Neural cell (in vitro differentiated cells): ENCODE measurements at regions not wholly inside any gene's neighbourhood (a gene's known extent, or its start where the extent isn't known, plus 50 kb on each side); places are given as distances from the start of the nearest gene placed in this dataset.

Experiments
- H2AFZ ChIP-seq: fragments of 200-600, 300-800 bp; sonication (generic), shearing (Covaris generic); 2 replicates; pipeline ENCODE4 v1.6.0; 2014; ENCODE audit warnings: low read depth, mild to moderate bottlenecking, antibody characterized with exemption, low read length, moderate library complexity
- H3F3A ChIP-seq: fragments of 200-600 bp; shearing (Covaris generic); 2 replicates; pipeline ENCODE4 v1.6.1; 2016; ENCODE audit warnings: mild to moderate bottlenecking, moderate library complexity, mixed read lengths, antibody characterized with exemption, low read length; ENCODE audit not compliant: insufficient read depth, poor library complexity, severe bottlenecking
- H3K27ac ChIP-seq: fragments of 200-600, 300-800 bp; sonication (generic), shearing (Covaris generic); 2 replicates; pipeline ENCODE4 v1.5.1; 2014; ENCODE audit warnings: mild to moderate bottlenecking, low read length, moderate library complexity
- H3K27me3 ChIP-seq: fragments of 300-800, 200-600 bp; sonication (generic), shearing (Covaris generic); 2 replicates; pipeline ENCODE4 v1.6.0; 2014; ENCODE audit warnings: mild to moderate bottlenecking, low read depth, low read length, moderate library complexity; ENCODE audit not compliant: insufficient read depth
- H3K36me3 ChIP-seq: fragments of 300-800, 200-600 bp; sonication (generic), shearing (Covaris generic); 2 replicates; pipeline ENCODE4 v1.5.1; 2014; ENCODE audit warnings: mild to moderate bottlenecking, antibody characterized with exemption, low read length, moderate library complexity; ENCODE audit not compliant: insufficient read depth
- H3K4me2 ChIP-seq: fragments of 300-800, 200-600 bp; sonication (generic), shearing (Covaris generic); 2 replicates; pipeline ENCODE4 v1.6.0; 2014; ENCODE audit warnings: mild to moderate bottlenecking, low read length
- H3K4me3 ChIP-seq: fragments of 300-800, 200-600 bp; sonication (generic), shearing (Covaris generic); 2 replicates; pipeline ENCODE4 v1.5.1; 2014; ENCODE audit warnings: mild to moderate bottlenecking, low read length, moderate library complexity
- H3K79me2 ChIP-seq: fragments of 200-600 bp; shearing (Covaris generic); replicated peaks from 2 replicates; pipeline ENCODE4 v1.6.0; 2014; ENCODE audit warnings: mild to moderate bottlenecking, low read length, moderate library complexity; ENCODE audit not compliant: insufficient read depth
- H3K9ac ChIP-seq: fragments of 300-800, 200-600 bp; sonication (generic), shearing (Covaris generic); 2 replicates; pipeline ENCODE4 v1.6.1; 2016; ENCODE audit warnings: mild to moderate bottlenecking, low read length, mixed read lengths
- H3K9me2 ChIP-seq: fragments of 200-600 bp; shearing (Covaris generic); 2 replicates; pipeline ENCODE4 v1.6.1; 2016; ENCODE audit warnings: mild to moderate bottlenecking, low read length, mixed read lengths; ENCODE audit not compliant: insufficient read depth
- H3K9me3 ChIP-seq: fragments of 200-600, 300-800 bp; sonication (generic), shearing (Covaris generic); 2 replicates; pipeline ENCODE4 v1.6.1; 2016; ENCODE audit warnings: mild to moderate bottlenecking, mixed run types, low read length, moderate library complexity, mixed read lengths
- H4K20me1 ChIP-seq: fragments of 200-600 bp; shearing (Covaris generic); 2 replicates; pipeline ENCODE4 v1.6.1; 2016; ENCODE audit warnings: mild to moderate bottlenecking, mixed run types; ENCODE audit not compliant: insufficient read depth
- CTCF ChIP-seq: fragments of 450-650 bp; IDR thresholded peaks from 2 replicates; pipeline ENCODE4 v1.5.1; 2014; ENCODE audit warnings: antibody characterized with exemption, mild to moderate bottlenecking, moderate library complexity; ENCODE audit not compliant: poor library complexity, severe bottlenecking
- EP300 ChIP-seq: fragments of 450-650 bp; conservative IDR thresholded peaks from 2 replicates; pipeline ENCODE4 v1.6.1; 2014; ENCODE audit warnings: antibody characterized with exemption, mild to moderate bottlenecking, moderate library complexity; ENCODE audit not compliant: poor library complexity, severe bottlenecking
- EZH2 ChIP-seq: fragments of 200-600, 300-800 bp; shearing (Covaris generic), sonication (generic); IDR thresholded peaks from 2 replicates; pipeline ENCODE4 v1.6.1; 2014; ENCODE audit warnings: antibody characterized with exemption, low read length, borderline replicate concordance, mild to moderate bottlenecking; ENCODE audit not compliant: insufficient read depth, poor library complexity, severe bottlenecking
- MXI1 ChIP-seq: fragments of 450-650 bp; conservative IDR thresholded peaks from 2 replicates; pipeline ENCODE4 v1.6.1; 2014; ENCODE audit warnings: antibody characterized with exemption, mild to moderate bottlenecking; ENCODE audit not compliant: poor library complexity, severe bottlenecking
- POLR2AphosphoS5 ChIP-seq: IDR thresholded peaks from 2 replicates; pipeline ENCODE4 v1.6.1; 2012
- RAD21 ChIP-seq: fragments of 450-650 bp; conservative IDR thresholded peaks from 2 replicates; pipeline ENCODE4 v1.6.1; 2014; ENCODE audit warnings: antibody characterized with exemption, mild to moderate bottlenecking, moderate library complexity
- REST ChIP-seq: IDR thresholded peaks from 2 replicates; pipeline ENCODE4 v1.6.1; 2012; ENCODE audit warnings: borderline replicate concordance
- SMC3 ChIP-seq: fragments of 450-650 bp; conservative IDR thresholded peaks from 2 replicates; pipeline ENCODE4 v1.6.1; 2014; ENCODE audit warnings: antibody characterized with exemption, mild to moderate bottlenecking, moderate library complexity; ENCODE audit not compliant: poor library complexity
- TAF1 ChIP-seq: IDR thresholded peaks from 2 replicates; pipeline ENCODE4 v1.6.1; 2012; ENCODE audit warnings: low read depth

GRCh38 chr18:42442656-42443055, 487.6 kb downstream of the PIK3C3 start:
- no peak overlapping the region for H3K4me3 ChIP-seq
- H4K20me1 ChIP-seq: no peaks in the 10 kb centered on the region
- no peaks in the 10 kb centered on the region for H3K27me3 ChIP-seq
- no peaks in the 10 kb centered on the region for H3F3A ChIP-seq
- no peaks in the 10 kb centered on the region for H3K36me3 ChIP-seq
- H3K9ac ChIP-seq: no peak overlapping the region
- H3K79me2 ChIP-seq: no peaks in the 10 kb centered on the region
- no peak for TF ChIP-seq MXI1
- TF ChIP-seq POLR2AphosphoS5: no peak
- TF ChIP-seq RAD21: no peak
- TF ChIP-seq EP300: no peak
- no peak for TF ChIP-seq CTCF
- TF ChIP-seq EZH2: no peak
- TF ChIP-seq TAF1: no peak
- TF ChIP-seq REST: no peak
- no peak for TF ChIP-seq SMC3
- H2AFZ ChIP-seq: no peak overlapping the region
- H3K9me3 ChIP-seq: no peaks in the 10 kb centered on the region
- H3K27ac ChIP-seq: no peak overlapping the region
- no peaks in the 10 kb centered on the region for H3K9me2 ChIP-seq
- H3K4me2 ChIP-seq: no peak overlapping the region

- no peaks in the 10 kb centered on the region for H3F3A ChIP-seq
- TF ChIP-seq POLR2AphosphoS5: no peak
- no peak for TF ChIP-seq RAD21
- TF ChIP-seq SMC3: no peak
- TF ChIP-seq EP300: no peak
- TF ChIP-seq CTCF: no peak
- no peak for TF ChIP-seq MXI1
- no peak for TF ChIP-seq REST
- no peak for TF ChIP-seq EZH2
- TF ChIP-seq TAF1: no peak
- H4K20me1 ChIP-seq: no peaks in the 10 kb centered on the region
- H3K36me3 ChIP-seq: no peaks in the 10 kb centered on the region
- no peak overlapping the region for H3K4me2 ChIP-seq
- no peak overlapping the region for H3K27ac ChIP-seq
- no peak overlapping the region for H2AFZ ChIP-seq
- H3K4me3 ChIP-seq: no peak overlapping the region
- no peaks in the 10 kb centered on the region for H3K27me3 ChIP-seq
- no peaks in the 10 kb centered on the region for H3K9me2 ChIP-seq
- no peak overlapping the region for H3K9ac ChIP-seq
- no peaks in the 10 kb centered on the region for H3K79me2 ChIP-seq
- H3K9me3 ChIP-seq: no peaks in the 10 kb centered on the region
Observed at GRCh38 chr18:42444349-42444748, 489.3 kb downstream of the PIK3C3 start.
